Endodermal cell (in vitro differentiated cells): ENCODE measurements at regions not wholly inside any gene's neighbourhood (a gene's known extent, or its start where the extent isn't known, plus 50 kb on each side); places are given as distances from the start of the nearest gene placed in this dataset.

Experiments used
- DNase-seq: peaks from one replicate; pipeline ENCODE4 v3.0.0-alpha.2; 2017
- H3K27ac ChIP-seq: 2 replicates; pipeline ENCODE4 v1.5.1; 2013; ENCODE audit warnings: mild to moderate bottlenecking, low read depth, low read length, moderate library complexity
- H3K27me3 ChIP-seq: 2 replicates; pipeline ENCODE4 v1.6.1; 2013; ENCODE audit warnings: mild to moderate bottlenecking, low read length, moderate library complexity; ENCODE audit not compliant: insufficient read depth, control insufficient read depth, poor library complexity, severe bottlenecking
- H3K36me3 ChIP-seq: 2 replicates; pipeline ENCODE4 v1.7.0; 2013; ENCODE audit warnings: mild to moderate bottlenecking, low read length, moderate library complexity; ENCODE audit not compliant: control insufficient read depth, insufficient read depth
- H3K4me1 ChIP-seq: one replicate; pipeline ENCODE4 v1.7.0; 2013; ENCODE audit warnings: low read length; ENCODE audit not compliant: control insufficient read depth, insufficient read depth
- H3K4me3 ChIP-seq: 2 replicates; pipeline ENCODE4 v1.5.1; 2013; ENCODE audit warnings: mild to moderate bottlenecking, low read length, moderate library complexity
- H3K9ac ChIP-seq: 2 replicates; pipeline ENCODE4 v1.6.1; 2013; ENCODE audit warnings: mild to moderate bottlenecking, low read length, moderate library complexity; ENCODE audit not compliant: poor library complexity, severe bottlenecking; ENCODE audit errors: extremely low read depth
- H3K9me3 ChIP-seq: 2 replicates; pipeline ENCODE4 v1.6.1; 2013; ENCODE audit warnings: mild to moderate bottlenecking, low read length, moderate library complexity; ENCODE audit not compliant: control insufficient read depth
- H3K27ac Mint-ChIP-seq: 2 replicates; pipeline ENCODE4 v1.8.0; 2020; ENCODE audit warnings: mixed read lengths
- H3K27me3 Mint-ChIP-seq: 2 replicates; pipeline ENCODE4 v1.8.0; 2021; ENCODE audit warnings: mild to moderate bottlenecking, mixed read lengths; ENCODE audit not compliant: insufficient read depth
- H3K36me3 Mint-ChIP-seq: 2 replicates; pipeline ENCODE4 v1.8.0; 2020; ENCODE audit warnings: low read depth, mixed read lengths
- H3K4me1 Mint-ChIP-seq: 2 replicates; pipeline ENCODE4 v1.8.0; 2020; ENCODE audit warnings: mixed read lengths
- H3K4me3 Mint-ChIP-seq: 2 replicates; pipeline ENCODE4 v1.8.0; 2020; ENCODE audit warnings: mild to moderate bottlenecking, moderate library complexity, mixed read lengths
- H3K9me3 Mint-ChIP-seq: 2 replicates; pipeline ENCODE4 v1.8.0; 2020; ENCODE audit warnings: mild to moderate bottlenecking, mixed read lengths
- WGBS, 2 experiments: methylation state at CpG; one replicate each; pipeline versions ENCODE4 v1.1.5 to v1.1.7; 2013; ENCODE audit warnings: missing lambda C conversion rate in 2 of 2, mixed read lengths in 1 of 2; ENCODE audit not compliant: insufficient coverage in 1 of 2, insufficient read length in 1 of 2; 5-methylcytosine and 5-hydroxymethylcytosine counted together
- TF ChIP-seq, protein P1 (sequence below): fragments of 200-600 bp; sonication (generic); conservative IDR thresholded peaks from 2 replicates; pipeline ENCODE4 v1.5.0; 2021; ENCODE audit warnings: antibody characterized with exemption, mild to moderate bottlenecking

DNA sequence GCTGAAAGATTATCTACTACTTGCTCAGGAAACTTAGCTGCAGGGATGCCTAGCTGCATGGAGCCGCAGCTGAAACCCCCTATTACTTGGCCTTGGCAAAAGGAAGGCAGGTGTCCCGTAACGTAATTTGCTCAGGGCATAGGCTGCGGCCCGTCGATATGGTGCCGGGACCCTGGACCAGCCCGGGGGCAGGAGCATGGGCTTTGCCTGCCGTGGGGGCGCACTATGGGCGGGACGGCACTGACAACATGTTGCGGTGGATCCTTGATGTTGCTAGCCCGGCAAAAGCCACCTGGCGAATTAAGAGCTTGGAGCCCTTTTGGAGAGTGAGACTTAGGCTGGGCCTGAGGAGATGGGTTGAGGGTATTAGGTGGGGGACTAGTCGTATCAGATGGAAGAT is 1551.2 kb downstream of the AACS start:
- no peak overlapping the region for H3K27ac ChIP-seq
- Mint-ChIP-seq H3K4me3 (no peak overlapping the region), H3K4me1 (no peaks in the 10 kb centered on the region), H3K27me3 (no peaks in the 10 kb centered on the region), H3K27ac (no peak overlapping the region), H3K36me3 (peaks cover 2% of the 10 kb centered on the region), H3K9me3 (peaks cover 23% of the 10 kb centered on the region)
- H3K4me3 ChIP-seq, result no peak overlapping the region
- no peaks in the 10 kb centered on the region for H3K4me1 ChIP-seq
- DNase-seq, result no peak
- H3K9me3 ChIP-seq, result peaks cover 27% of the 10 kb centered on the region
- H3K36me3 ChIP-seq, result no peaks in the 10 kb centered on the region
- H3K27me3 ChIP-seq, result no peaks in the 10 kb centered on the region
- no peak overlapping the region for H3K9ac ChIP-seq
- 93 to 99% methylated on average over 15 to 16 of the region's 16 CpGs for WGBS, 2 experiments
- TF ChIP-seq, protein P1, sequence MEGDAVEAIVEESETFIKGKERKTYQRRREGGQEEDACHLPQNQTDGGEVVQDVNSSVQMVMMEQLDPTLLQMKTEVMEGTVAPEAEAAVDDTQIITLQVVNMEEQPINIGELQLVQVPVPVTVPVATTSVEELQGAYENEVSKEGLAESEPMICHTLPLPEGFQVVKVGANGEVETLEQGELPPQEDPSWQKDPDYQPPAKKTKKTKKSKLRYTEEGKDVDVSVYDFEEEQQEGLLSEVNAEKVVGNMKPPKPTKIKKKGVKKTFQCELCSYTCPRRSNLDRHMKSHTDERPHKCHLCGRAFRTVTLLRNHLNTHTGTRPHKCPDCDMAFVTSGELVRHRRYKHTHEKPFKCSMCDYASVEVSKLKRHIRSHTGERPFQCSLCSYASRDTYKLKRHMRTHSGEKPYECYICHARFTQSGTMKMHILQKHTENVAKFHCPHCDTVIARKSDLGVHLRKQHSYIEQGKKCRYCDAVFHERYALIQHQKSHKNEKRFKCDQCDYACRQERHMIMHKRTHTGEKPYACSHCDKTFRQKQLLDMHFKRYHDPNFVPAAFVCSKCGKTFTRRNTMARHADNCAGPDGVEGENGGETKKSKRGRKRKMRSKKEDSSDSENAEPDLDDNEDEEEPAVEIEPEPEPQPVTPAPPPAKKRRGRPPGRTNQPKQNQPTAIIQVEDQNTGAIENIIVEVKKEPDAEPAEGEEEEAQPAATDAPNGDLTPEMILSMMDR, result no peak

- no peak overlapping the region for H3K27ac ChIP-seq
- Mint-ChIP-seq H3K4me3 (no peak overlapping the region), H3K9me3 (peaks cover 16% of the 10 kb centered on the region), H3K36me3 (peaks cover 2% of the 10 kb centered on the region), H3K4me1 (no peaks in the 10 kb centered on the region), H3K27ac (no peak overlapping the region), H3K27me3 (no peaks in the 10 kb centered on the region)
- 84 to 87% methylated on average over 3 to 5 of the region's 5 CpGs for WGBS, 2 experiments
- TF ChIP-seq, protein P1, result peak; percentile 85
- peaks cover 19% of the 10 kb centered on the region for H3K9me3 ChIP-seq
- H3K4me1 ChIP-seq, result no peaks in the 10 kb centered on the region
- H3K36me3 ChIP-seq, result no peaks in the 10 kb centered on the region
- H3K9ac ChIP-seq, result no peak overlapping the region
- no peaks in the 10 kb centered on the region for H3K27me3 ChIP-seq
- H3K4me3 ChIP-seq, result no peak overlapping the region
- DNase-seq, result peak; percentile 89
Measured at GRCh38 chr12:126617312-126617711, 1552.1 kb downstream of the AACS start.

DNA sequence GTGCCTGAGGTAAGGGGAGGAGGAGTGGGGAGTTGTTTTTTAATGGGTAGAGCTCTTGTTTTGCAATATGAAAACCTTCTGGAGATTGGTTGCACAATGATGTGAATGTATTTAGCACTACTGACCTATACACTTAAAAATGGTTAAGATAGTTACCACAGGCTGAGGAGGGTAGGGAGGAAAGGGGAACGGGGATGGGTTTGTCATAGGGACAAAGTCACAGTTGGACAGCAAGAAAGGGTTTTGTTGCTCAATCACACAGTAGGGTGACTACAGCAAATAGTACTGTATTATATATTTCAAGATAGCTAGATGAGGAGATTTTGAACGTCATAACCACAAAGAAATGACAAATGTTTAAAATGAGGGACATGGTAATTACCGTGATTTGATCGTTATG is 1562.4 kb downstream of the AACS start:
- no peak overlapping the region for H3K27ac Mint-ChIP-seq
- WGBS, 2 experiments, result 85% methylated on average over 2 of the region's 4 CpGs; no CpG with 5 or more reads in 1 of the 2 experiments

More for the DNA sequence above, 1562.4 kb downstream of the AACS start:
- H3K4me1 Mint-ChIP-seq, result no peaks in the 10 kb centered on the region
- Histone ChIP-seq H3K4me1 (no peaks in the 10 kb centered on the region), H3K9me3 (no peaks in the 10 kb centered on the region), H3K9ac (no peak overlapping the region), H3K4me3 (no peak overlapping the region), H3K27me3 (no peaks in the 10 kb centered on the region), H3K27ac (no peak overlapping the region), H3K36me3 (no peaks in the 10 kb centered on the region)
- DNase-seq, result no peak
- no peaks in the 10 kb centered on the region for H3K36me3 Mint-ChIP-seq
- H3K9me3 Mint-ChIP-seq, result no peaks in the 10 kb centered on the region
- TF ChIP-seq, protein P1, result no peak
- no peaks in the 10 kb centered on the region for H3K27me3 Mint-ChIP-seq
- no peak overlapping the region for H3K4me3 Mint-ChIP-seq
